Esophagus (tissue), 2 donors: ENCODE measurements at regions not wholly inside any gene's neighbourhood (a gene's known extent, or its start where the extent isn't known, plus 50 kb on each side); places are given as distances from the start of the nearest gene placed in this dataset.

Experiments
- H3K27ac ChIP-seq, 2 donors: one replicate each; pipeline ENCODE4 v1.5.1; 2013; ENCODE audit warnings: low read depth in 2 of 2, mild to moderate bottlenecking in 2 of 2, inconsistent platforms in 1 of 2, low read length in 1 of 2, moderate library complexity in 1 of 2
- H3K27me3 ChIP-seq, 2 donors: one replicate each; pipeline ENCODE4 v1.6.1; 2013; ENCODE audit warnings: low read length in 2 of 2, control low read depth in 1 of 2, mild to moderate bottlenecking in 1 of 2; ENCODE audit not compliant: insufficient read depth in 2 of 2, control insufficient read depth in 1 of 2
- H3K36me3 ChIP-seq, 2 donors: one replicate each; pipeline ENCODE4 v1.6.1; 2013; ENCODE audit warnings: low read length in 1 of 2; ENCODE audit not compliant: control insufficient read depth in 2 of 2, insufficient read depth in 2 of 2
- H3K4me1 ChIP-seq, 2 donors: one replicate each; pipeline ENCODE4 v1.6.1; 2013; ENCODE audit warnings: low read length in 1 of 2; ENCODE audit not compliant: control insufficient read depth in 2 of 2, insufficient read depth in 2 of 2
- H3K4me3 ChIP-seq, 2 donors: one replicate each; pipeline ENCODE4 v1.5.1; 2013; ENCODE audit warnings: low read length in 2 of 2, mild to moderate bottlenecking in 2 of 2, low read depth in 1 of 2, moderate library complexity in 1 of 2
- H3K9me3 ChIP-seq, 2 donors: one replicate each; pipeline ENCODE4 v1.6.1; 2013; ENCODE audit warnings: mild to moderate bottlenecking in 2 of 2, low read depth in 1 of 2, low read length in 1 of 2, moderate library complexity in 1 of 2; ENCODE audit not compliant: control insufficient read depth in 2 of 2, insufficient read depth in 1 of 2
- WGBS, 2 donors: extraction: QIAGEN DNeasy Blood & Tissue Kit; methylation state at CpG; one replicate each; pipeline ENCODE4 v1.1.7; 2013; 5-methylcytosine and 5-hydroxymethylcytosine counted together
- donor health status: healthy with polysubstance abuse.
- donor health status: Bipolar disorder and iron deficiency.

DNA sequence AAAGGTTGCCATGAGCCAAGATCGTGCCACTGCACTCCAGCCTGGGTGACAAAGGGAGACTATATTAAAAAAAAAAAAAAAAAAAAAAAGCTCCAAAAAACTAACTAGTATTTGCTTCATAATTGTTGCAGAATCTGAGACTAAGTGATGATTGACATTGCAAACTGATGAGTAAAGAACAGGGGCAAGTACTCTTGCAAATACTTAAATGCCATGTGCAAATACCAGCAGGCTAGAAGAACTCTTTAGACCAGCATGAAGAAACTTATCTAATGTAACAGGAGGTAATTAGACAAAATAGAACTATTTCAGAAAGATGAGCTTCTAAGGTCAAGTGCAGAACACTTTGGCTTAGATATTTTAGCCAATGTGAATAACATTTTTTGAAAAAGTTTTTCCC is 1368.1 kb downstream of the EFNB2 start:
- peaks cover 3% of the 10 kb centered on the region in 2 donors for H3K9me3 ChIP-seq
- 75 to 83% methylated on average over 1 of the region's 1 CpG for WGBS, 2 donors

GRCh38 chr13:105165449-105166125 is 1369.9 kb downstream of the EFNB2 start:
- Histone ChIP-seq H3K27ac (no peak overlapping the region), H3K9me3 (no peaks in the 10 kb centered on the region), H3K4me3 (no peak overlapping the region), H3K4me1 (no peaks in the 10 kb centered on the region), H3K36me3 (no peaks in the 10 kb centered on the region), H3K27me3 (no peaks in the 10 kb centered on the region)
- 44 to 45% methylated on average over 2 of the region's 2 CpGs for WGBS, 2 donors

More for the DNA sequence above, 1368.1 kb downstream of the EFNB2 start:
- Histone ChIP-seq H3K27ac (no peak overlapping the region), H3K4me3 (no peak overlapping the region), H3K36me3 (no peaks in the 10 kb centered on the region), H3K27me3 (no peaks in the 10 kb centered on the region), H3K4me1 (no peaks in the 10 kb centered on the region)

DNA sequence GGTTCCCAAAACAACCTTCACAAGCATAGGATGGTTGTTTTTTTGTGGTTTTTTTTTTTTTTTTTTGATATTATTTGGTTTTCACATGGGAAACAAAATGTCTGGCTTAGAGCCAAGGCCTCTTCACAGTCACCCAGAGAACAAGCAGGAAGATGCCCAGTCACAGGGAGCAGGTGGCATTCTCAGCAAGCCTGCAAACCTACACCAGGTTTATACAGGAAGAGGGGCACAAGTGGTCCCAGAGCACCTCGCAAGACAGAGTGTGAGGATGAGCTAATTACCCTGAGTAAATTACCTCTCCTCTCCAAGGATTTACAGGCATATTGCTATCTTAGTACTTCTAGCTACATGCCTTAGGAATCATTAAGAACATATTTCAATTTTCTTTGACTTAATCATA is 1375.6 kb downstream of the EFNB2 start:
- Histone ChIP-seq H3K9me3 (no peaks in the 10 kb centered on the region), H3K36me3 (no peaks in the 10 kb centered on the region), H3K4me3 (no peak overlapping the region), H3K27me3 (no peaks in the 10 kb centered on the region), H3K27ac (no peak overlapping the region), H3K4me1 (no peaks in the 10 kb centered on the region)
- WGBS, 2 donors, result 81 to 86% methylated on average over 1 of the region's 1 CpG

- Histone ChIP-seq H3K9me3 (no peaks in the 10 kb centered on the region), H3K27me3 (no peaks in the 10 kb centered on the region), H3K4me3 (no peak overlapping the region), H3K27ac (no peak overlapping the region), H3K4me1 (no peaks in the 10 kb centered on the region), H3K36me3 (no peaks in the 10 kb centered on the region)
- whole genome bisulfite sequencing, 2 donors, result 66 to 67% methylated on average over 1 of the region's 1 CpG
These were observed 1381.9 kb downstream of the EFNB2 start for GRCh38 chr13:105153611-105154010.

- 86% methylated on average over 3 of the region's 3 CpGs for WGBS, 2 donors
- H3K36me3 ChIP-seq, result no peaks in the 10 kb centered on the region
- no peak overlapping the region for H3K4me3 ChIP-seq
- no peaks in the 10 kb centered on the region for H3K27me3 ChIP-seq
- no peaks in the 10 kb centered on the region for H3K9me3 ChIP-seq
- H3K27ac ChIP-seq, result no peak overlapping the region
- H3K4me1 ChIP-seq, result no peaks in the 10 kb centered on the region
These were observed 1383.8 kb downstream of the EFNB2 start for GRCh38 chr13:105151639-105152038.

GRCh38 chr13:105147461-105147860 is 1388.0 kb downstream of the EFNB2 start:
- no peaks in the 10 kb centered on the region for H3K36me3 ChIP-seq
- no peak overlapping the region for H3K4me3 ChIP-seq
- no peaks in the 10 kb centered on the region for H3K4me1 ChIP-seq
- H3K27me3 ChIP-seq, result no peaks in the 10 kb centered on the region
- H3K27ac ChIP-seq, result no peak overlapping the region
- no peaks in the 10 kb centered on the region for H3K9me3 ChIP-seq
- 78 to 80% methylated on average over 4 of the region's 4 CpGs for WGBS, 2 donors

- Histone ChIP-seq H3K4me3 (no peak overlapping the region), H3K27ac (no peak overlapping the region), H3K4me1 (no peaks in the 10 kb centered on the region), H3K36me3 (no peaks in the 10 kb centered on the region), H3K27me3 (no peaks in the 10 kb centered on the region), H3K9me3 (no peaks in the 10 kb centered on the region)
- 76 to 88% methylated on average over 3 of the region's 3 CpGs for WGBS, 2 donors
These were observed 1390.5 kb downstream of the EFNB2 start for GRCh38 chr13:105144936-105145335.

- WGBS, 2 donors, result 85 to 98% methylated on average over 3 of the region's 3 CpGs
These were observed 1391.4 kb downstream of the EFNB2 start for GRCh38 chr13:105144020-105144419.

DNA sequence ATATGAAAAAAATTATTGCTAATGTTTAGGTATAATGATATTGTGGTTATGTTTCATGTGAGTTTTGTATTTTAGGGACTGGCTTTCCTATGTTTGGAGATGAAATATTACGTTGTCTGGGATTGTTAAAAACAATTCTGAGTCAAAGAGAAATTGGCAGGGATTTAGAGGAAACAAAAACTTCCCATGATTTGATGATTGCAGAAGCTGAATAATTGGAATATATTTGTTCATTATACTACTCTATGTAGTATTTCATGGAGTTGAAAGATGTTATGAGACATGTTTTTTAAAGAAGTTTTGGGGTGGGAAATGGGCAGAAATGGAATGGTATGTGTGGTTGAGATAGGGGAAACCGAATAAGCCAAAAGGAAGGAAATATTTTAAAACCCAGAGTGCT is 1392.9 kb downstream of the EFNB2 start:
- no peak overlapping the region for H3K27ac ChIP-seq
- WGBS, 2 donors, result 32 to 50% methylated on average over 2 of the region's 2 CpGs
- no peak overlapping the region for H3K4me3 ChIP-seq
- no peaks in the 10 kb centered on the region for H3K4me1 ChIP-seq
- H3K9me3 ChIP-seq, result no peaks in the 10 kb centered on the region
- H3K36me3 ChIP-seq, result no peaks in the 10 kb centered on the region
- no peaks in the 10 kb centered on the region for H3K27me3 ChIP-seq

More at GRCh38 chr13:105144020-105144419, 1391.4 kb downstream of the EFNB2 start:
- Histone ChIP-seq H3K4me1 (no peaks in the 10 kb centered on the region), H3K27me3 (no peaks in the 10 kb centered on the region), H3K4me3 (no peak overlapping the region), H3K9me3 (no peaks in the 10 kb centered on the region), H3K27ac (no peak overlapping the region), H3K36me3 (no peaks in the 10 kb centered on the region)
